GM12878 (cell line): ENCODE measurements at regions not wholly inside any gene's neighbourhood (a gene's known extent, or its start where the extent isn't known, plus 50 kb on each side); places are given as distances from the start of the nearest gene placed in this dataset.

Experiments
- CREB1 ChIP-seq: IDR thresholded peaks from 2 replicates; pipeline ENCODE4 v1.6.1; 2012; ENCODE audit warnings: low read depth, mild to moderate bottlenecking, inconsistent platforms
- EED ChIP-seq: sonication (generic); IDR thresholded peaks from 2 replicates; pipeline ENCODE4 v1.6.1; 2016; ENCODE audit warnings: antibody characterized with exemption, low read depth
- EP300 ChIP-seq, 2 experiments: fragments of 150-350 bp in 1 of 2; IDR thresholded peaks; 2 replicates each; pipeline ENCODE4 v1.6.1; 2011 to 2012; ENCODE audit warnings: low read depth in 2 of 2, low read length in 2 of 2, borderline replicate concordance in 1 of 2, improper control_type of control experiment in 1 of 2, inconsistent platforms in 1 of 2; ENCODE audit not compliant: control insufficient read depth in 1 of 2
- ESRRA ChIP-seq: IDR thresholded peaks from 2 replicates; pipeline ENCODE4 v1.6.1; 2012; ENCODE audit warnings: mild to moderate bottlenecking, low read length, improper control_type of control experiment
- ETV6 ChIP-seq, 2 experiments: fragments of 450-650 bp in 1 of 2; IDR thresholded peaks in 1 of 2; conservative IDR thresholded peaks in 1 of 2; 2 replicates each; pipeline ENCODE4 v1.6.1; 2014; ENCODE audit warnings: antibody characterized with exemption in 1 of 2, borderline replicate concordance in 1 of 2, low read depth in 1 of 2, mild to moderate bottlenecking in 1 of 2, moderate library complexity in 1 of 2
- EZH2 ChIP-seq: IDR thresholded peaks from 2 replicates; pipeline ENCODE4 v1.6.1; 2012; ENCODE audit warnings: low read depth, mild to moderate bottlenecking, control low read depth, inconsistent platforms, low read length, borderline replicate concordance; ENCODE audit not compliant: control insufficient read depth
- GABPA ChIP-seq: IDR thresholded peaks from 2 replicates; pipeline ENCODE4 v1.6.1; 2014; ENCODE audit warnings: antibody characterized with exemption, low read depth, mild to moderate bottlenecking, inconsistent platforms
- GATAD2B ChIP-seq: fragments of 450-650 bp; conservative IDR thresholded peaks from 2 replicates; pipeline ENCODE4 v1.6.1; 2017; ENCODE audit warnings: low read depth, mild to moderate bottlenecking, moderate library complexity
- JUNB ChIP-seq: IDR thresholded peaks from 2 replicates; pipeline ENCODE4 v1.6.1; 2016; ENCODE audit warnings: antibody characterized with exemption, mild to moderate bottlenecking
- NBN ChIP-seq: fragments of 450-650 bp; IDR thresholded peaks from 2 replicates; pipeline ENCODE4 v1.6.1; 2016
- NFYA ChIP-seq: IDR thresholded peaks from 2 replicates; pipeline ENCODE4 v1.6.1; 2011; ENCODE audit warnings: low read depth, mild to moderate bottlenecking, low read length, improper control_type of control experiment, borderline replicate concordance
- SP1 ChIP-seq: IDR thresholded peaks from one replicate; pipeline ENCODE4 v1.6.1; 2011; ENCODE audit warnings: low read depth, low read length
- SPI1 ChIP-seq: IDR thresholded peaks from 2 replicates; pipeline ENCODE4 v1.6.1; 2011; ENCODE audit warnings: low read depth, mild to moderate bottlenecking, low read length, moderate library complexity, borderline replicate concordance; ENCODE audit not compliant: insufficient read depth
- TARDBP ChIP-seq: IDR thresholded peaks from 2 replicates; pipeline ENCODE4 v1.6.1; 2016; ENCODE audit warnings: borderline replicate concordance
- ZNF384 ChIP-seq: IDR thresholded peaks from 2 replicates; pipeline ENCODE4 v1.6.1; 2012; ENCODE audit warnings: low read depth, mild to moderate bottlenecking, low read length, improper control_type of control experiment, borderline replicate concordance
- TF ChIP-seq, protein P1 (sequence below): fragments of 450-650 bp; IDR thresholded peaks from 2 replicates; pipeline ENCODE4 v1.6.1; 2016; ENCODE audit warnings: mild to moderate bottlenecking
- TF ChIP-seq, protein P2 (sequence below): fragments of 450-650 bp; IDR thresholded peaks from 2 replicates; pipeline ENCODE4 v1.6.1; 2017; ENCODE audit warnings: mild to moderate bottlenecking, moderate library complexity
- TF ChIP-seq, protein P3 (sequence below): fragments of 450-650 bp; IDR thresholded peaks from 2 replicates; pipeline ENCODE4 v1.6.1; 2017; ENCODE audit warnings: antibody characterized with exemption, mild to moderate bottlenecking, moderate library complexity
- TF ChIP-seq, protein P4 (sequence below): IDR thresholded peaks from 2 replicates; pipeline ENCODE4 v1.6.1; 2011; ENCODE audit warnings: low read depth, mild to moderate bottlenecking, low read length, moderate library complexity, borderline replicate concordance; ENCODE audit errors: extremely low read depth
- TF ChIP-seq, protein P5 (sequence below): fragments of 450-650 bp; conservative IDR thresholded peaks from 2 replicates; pipeline ENCODE4 v1.6.1; 2017; ENCODE audit warnings: mild to moderate bottlenecking, moderate library complexity

DNA sequence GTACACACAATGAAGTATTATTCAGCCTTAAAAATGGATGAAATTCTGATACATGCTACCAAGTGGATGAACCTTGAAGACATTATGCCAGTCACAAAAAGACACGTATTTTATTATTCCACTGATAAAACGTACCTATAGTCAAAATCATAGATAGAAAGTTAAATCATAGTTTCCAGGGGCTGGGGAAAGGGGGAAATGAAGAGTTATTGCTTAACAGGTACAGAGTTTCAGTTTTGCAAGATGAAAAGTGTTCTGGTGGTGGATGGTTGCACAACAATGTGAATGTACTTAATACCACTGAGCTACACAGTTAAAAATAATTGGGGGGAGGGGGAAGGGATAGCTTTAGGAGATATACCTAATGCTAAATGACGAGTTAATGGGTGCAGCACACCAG, 63.5 kb upstream of the FOXN2 start (continued):
- TF ChIP-seq, protein P1, sequence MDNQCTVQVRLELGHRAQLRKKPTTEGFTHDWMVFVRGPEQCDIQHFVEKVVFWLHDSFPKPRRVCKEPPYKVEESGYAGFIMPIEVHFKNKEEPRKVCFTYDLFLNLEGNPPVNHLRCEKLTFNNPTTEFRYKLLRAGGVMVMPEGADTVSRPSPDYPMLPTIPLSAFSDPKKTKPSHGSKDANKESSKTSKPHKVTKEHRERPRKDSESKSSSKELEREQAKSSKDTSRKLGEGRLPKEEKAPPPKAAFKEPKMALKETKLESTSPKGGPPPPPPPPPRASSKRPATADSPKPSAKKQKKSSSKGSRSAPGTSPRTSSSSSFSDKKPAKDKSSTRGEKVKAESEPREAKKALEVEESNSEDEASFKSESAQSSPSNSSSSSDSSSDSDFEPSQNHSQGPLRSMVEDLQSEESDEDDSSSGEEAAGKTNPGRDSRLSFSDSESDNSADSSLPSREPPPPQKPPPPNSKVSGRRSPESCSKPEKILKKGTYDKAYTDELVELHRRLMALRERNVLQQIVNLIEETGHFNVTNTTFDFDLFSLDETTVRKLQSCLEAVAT, result no peak
- no peak for TF ChIP-seq TARDBP
- TF ChIP-seq SP1, result no peak
- TF ChIP-seq NBN, result no peak
- TF ChIP-seq JUNB, result peak; percentile 79
- TF ChIP-seq ESRRA, result no peak
- TF ChIP-seq, protein P2, sequence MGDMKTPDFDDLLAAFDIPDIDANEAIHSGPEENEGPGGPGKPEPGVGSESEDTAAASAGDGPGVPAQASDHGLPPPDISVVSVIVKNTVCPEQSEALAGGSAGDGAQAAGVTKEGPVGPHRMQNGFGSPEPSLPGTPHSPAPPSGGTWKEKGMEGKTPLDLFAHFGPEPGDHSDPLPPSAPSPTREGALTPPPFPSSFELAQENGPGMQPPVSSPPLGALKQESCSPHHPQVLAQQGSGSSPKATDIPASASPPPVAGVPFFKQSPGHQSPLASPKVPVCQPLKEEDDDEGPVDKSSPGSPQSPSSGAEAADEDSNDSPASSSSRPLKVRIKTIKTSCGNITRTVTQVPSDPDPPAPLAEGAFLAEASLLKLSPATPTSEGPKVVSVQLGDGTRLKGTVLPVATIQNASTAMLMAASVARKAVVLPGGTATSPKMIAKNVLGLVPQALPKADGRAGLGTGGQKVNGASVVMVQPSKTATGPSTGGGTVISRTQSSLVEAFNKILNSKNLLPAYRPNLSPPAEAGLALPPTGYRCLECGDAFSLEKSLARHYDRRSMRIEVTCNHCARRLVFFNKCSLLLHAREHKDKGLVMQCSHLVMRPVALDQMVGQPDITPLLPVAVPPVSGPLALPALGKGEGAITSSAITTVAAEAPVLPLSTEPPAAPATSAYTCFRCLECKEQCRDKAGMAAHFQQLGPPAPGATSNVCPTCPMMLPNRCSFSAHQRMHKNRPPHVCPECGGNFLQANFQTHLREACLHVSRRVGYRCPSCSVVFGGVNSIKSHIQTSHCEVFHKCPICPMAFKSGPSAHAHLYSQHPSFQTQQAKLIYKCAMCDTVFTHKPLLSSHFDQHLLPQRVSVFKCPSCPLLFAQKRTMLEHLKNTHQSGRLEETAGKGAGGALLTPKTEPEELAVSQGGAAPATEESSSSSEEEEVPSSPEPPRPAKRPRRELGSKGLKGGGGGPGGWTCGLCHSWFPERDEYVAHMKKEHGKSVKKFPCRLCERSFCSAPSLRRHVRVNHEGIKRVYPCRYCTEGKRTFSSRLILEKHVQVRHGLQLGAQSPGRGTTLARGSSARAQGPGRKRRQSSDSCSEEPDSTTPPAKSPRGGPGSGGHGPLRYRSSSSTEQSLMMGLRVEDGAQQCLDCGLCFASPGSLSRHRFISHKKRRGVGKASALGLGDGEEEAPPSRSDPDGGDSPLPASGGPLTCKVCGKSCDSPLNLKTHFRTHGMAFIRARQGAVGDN, result no peak
- no peak for TF ChIP-seq GATAD2B
- TF ChIP-seq NFYA, result no peak
- no peak for TF ChIP-seq ZNF384
- TF ChIP-seq ETV6 (conservative IDR thresholded peaks at IDR 0.05 in 1 of 2, IDR thresholded peaks at IDR 0.05 in 1 of 2; ENCODE audit: borderline replicate concordance in 1 of 2, low read depth in 1 of 2), result peak in 1 of 2 experiments; percentile 50; a peak in 1 of 4 replicates
- no peak for TF ChIP-seq EZH2
- TF ChIP-seq SPI1, result no peak
- TF ChIP-seq EED, result peak; percentile 43; the same call in 1 of the 2 replicates
- TF ChIP-seq EP300 (IDR thresholded peaks at IDR 0.05; ENCODE audit: borderline replicate concordance in 1 of 2, control insufficient read depth in 1 of 2, low read depth in 2 of 2, low read length in 2 of 2), result 0 out of 4 replicates have a peak, but pooled peaks of 1 of the 2 experiments have one; percentile 25
- no peak for TF ChIP-seq GABPA
- TF ChIP-seq, protein P3, sequence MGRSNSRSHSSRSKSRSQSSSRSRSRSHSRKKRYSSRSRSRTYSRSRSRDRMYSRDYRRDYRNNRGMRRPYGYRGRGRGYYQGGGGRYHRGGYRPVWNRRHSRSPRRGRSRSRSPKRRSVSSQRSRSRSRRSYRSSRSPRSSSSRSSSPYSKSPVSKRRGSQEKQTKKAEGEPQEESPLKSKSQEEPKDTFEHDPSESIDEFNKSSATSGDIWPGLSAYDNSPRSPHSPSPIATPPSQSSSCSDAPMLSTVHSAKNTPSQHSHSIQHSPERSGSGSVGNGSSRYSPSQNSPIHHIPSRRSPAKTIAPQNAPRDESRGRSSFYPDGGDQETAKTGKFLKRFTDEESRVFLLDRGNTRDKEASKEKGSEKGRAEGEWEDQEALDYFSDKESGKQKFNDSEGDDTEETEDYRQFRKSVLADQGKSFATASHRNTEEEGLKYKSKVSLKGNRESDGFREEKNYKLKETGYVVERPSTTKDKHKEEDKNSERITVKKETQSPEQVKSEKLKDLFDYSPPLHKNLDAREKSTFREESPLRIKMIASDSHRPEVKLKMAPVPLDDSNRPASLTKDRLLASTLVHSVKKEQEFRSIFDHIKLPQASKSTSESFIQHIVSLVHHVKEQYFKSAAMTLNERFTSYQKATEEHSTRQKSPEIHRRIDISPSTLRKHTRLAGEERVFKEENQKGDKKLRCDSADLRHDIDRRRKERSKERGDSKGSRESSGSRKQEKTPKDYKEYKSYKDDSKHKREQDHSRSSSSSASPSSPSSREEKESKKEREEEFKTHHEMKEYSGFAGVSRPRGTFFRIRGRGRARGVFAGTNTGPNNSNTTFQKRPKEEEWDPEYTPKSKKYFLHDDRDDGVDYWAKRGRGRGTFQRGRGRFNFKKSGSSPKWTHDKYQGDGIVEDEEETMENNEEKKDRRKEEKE, result no peak
- TF ChIP-seq, protein P4, sequence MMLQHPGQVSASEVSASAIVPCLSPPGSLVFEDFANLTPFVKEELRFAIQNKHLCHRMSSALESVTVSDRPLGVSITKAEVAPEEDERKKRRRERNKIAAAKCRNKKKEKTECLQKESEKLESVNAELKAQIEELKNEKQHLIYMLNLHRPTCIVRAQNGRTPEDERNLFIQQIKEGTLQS, result no peak
- TF ChIP-seq CREB1, result no peak
- TF ChIP-seq, protein P5, sequence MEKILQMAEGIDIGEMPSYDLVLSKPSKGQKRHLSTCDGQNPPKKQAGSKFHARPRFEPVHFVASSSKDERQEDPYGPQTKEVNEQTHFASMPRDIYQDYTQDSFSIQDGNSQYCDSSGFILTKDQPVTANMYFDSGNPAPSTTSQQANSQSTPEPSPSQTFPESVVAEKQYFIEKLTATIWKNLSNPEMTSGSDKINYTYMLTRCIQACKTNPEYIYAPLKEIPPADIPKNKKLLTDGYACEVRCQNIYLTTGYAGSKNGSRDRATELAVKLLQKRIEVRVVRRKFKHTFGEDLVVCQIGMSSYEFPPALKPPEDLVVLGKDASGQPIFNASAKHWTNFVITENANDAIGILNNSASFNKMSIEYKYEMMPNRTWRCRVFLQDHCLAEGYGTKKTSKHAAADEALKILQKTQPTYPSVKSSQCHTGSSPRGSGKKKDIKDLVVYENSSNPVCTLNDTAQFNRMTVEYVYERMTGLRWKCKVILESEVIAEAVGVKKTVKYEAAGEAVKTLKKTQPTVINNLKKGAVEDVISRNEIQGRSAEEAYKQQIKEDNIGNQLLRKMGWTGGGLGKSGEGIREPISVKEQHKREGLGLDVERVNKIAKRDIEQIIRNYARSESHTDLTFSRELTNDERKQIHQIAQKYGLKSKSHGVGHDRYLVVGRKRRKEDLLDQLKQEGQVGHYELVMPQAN, result no peak
